HG03469 (cell line): ENCODE measurements at regions not wholly inside any gene's neighbourhood (a gene's known extent, or its start where the extent isn't known, plus 50 kb on each side); places are given as distances from the start of the nearest gene placed in this dataset.
A peak's percentile ranks its signal among the peaks of the same experiment; 100 is the strongest.

ENCODE experiments used
- ATAC-seq: cut with Tn5 transposase; IDR thresholded peaks from one replicate; pipeline ENCODE4 v1.9.1; 2021; ENCODE audit warnings: mild to moderate bottlenecking, moderate library complexity, moderate number of reproducible peaks; ENCODE audit not compliant: unreplicated experiment

- ATAC-seq = no peak
Measured at GRCh38 chr6:130670142-130670541, 157.1 kb upstream of the SMLR1 start.

- no peak for ATAC-seq
Measured at GRCh38 chr6:130671119-130671518, 156.1 kb upstream of the SMLR1 start.

GRCh38 chr6:130671577-130671976, 155.6 kb upstream of the SMLR1 start:
- no peak for ATAC-seq

GRCh38 chr6:130672153-130672552, 155.1 kb upstream of the SMLR1 start:
- no peak for ATAC-seq

GRCh38 chr6:130674604-130675003, 152.6 kb upstream of the SMLR1 start:
- no peak for ATAC-seq

GRCh38 chr6:130675072-130675471, 152.1 kb upstream of the SMLR1 start:
- no peak for ATAC-seq

- no peak for ATAC-seq
Measured at GRCh38 chr6:130676077-130676772, 151.0 kb upstream of the SMLR1 start.

- ATAC-seq = no peak
Measured at GRCh38 chr6:130676773-130677144, 150.4 kb upstream of the SMLR1 start.

GRCh38 chr6:130677312-130677711, 149.9 kb upstream of the SMLR1 start:
- no peak for ATAC-seq

GRCh38 chr6:130677766-130678165, 149.4 kb upstream of the SMLR1 start:
- ATAC-seq = no peak

GRCh38 chr6:130679684-130680083, 147.5 kb upstream of the SMLR1 start:
- no peak for ATAC-seq

- ATAC-seq = no peak
Measured at GRCh38 chr6:130680116-130680515, 147.1 kb upstream of the SMLR1 start.

GRCh38 chr6:130681028-130681427, 146.2 kb upstream of the SMLR1 start:
- ATAC-seq = no peak

- ATAC-seq = no peak
Measured at GRCh38 chr6:130682066-130682465, 145.1 kb upstream of the SMLR1 start.

- no peak for ATAC-seq
Measured at GRCh38 chr6:130683761-130684517, 143.3 kb upstream of the SMLR1 start.

- no peak for ATAC-seq
Measured at GRCh38 chr6:130692659-130693058, 134.5 kb upstream of the SMLR1 start.

GRCh38 chr6:130693944-130694343, 133.3 kb upstream of the SMLR1 start:
- ATAC-seq = no peak

- no peak for ATAC-seq
Measured at GRCh38 chr6:130694606-130695005, 132.6 kb upstream of the SMLR1 start.

GRCh38 chr6:130696806-130697205, 130.4 kb upstream of the SMLR1 start:
- no peak for ATAC-seq

GRCh38 chr6:130697271-130697994, 129.8 kb upstream of the SMLR1 start:
- peak; percentile 12 for ATAC-seq

- ATAC-seq = peak; percentile 94
Measured at GRCh38 chr6:130697995-130698535, 129.1 kb upstream of the SMLR1 start.

GRCh38 chr6:130699742-130700141, 127.5 kb upstream of the SMLR1 start:
- no peak for ATAC-seq
